ENCODE measurements at regions not wholly inside any gene's neighbourhood (a gene's known extent, or its start where the extent isn't known, plus 50 kb on each side); places are given as distances from the start of the nearest gene placed in this dataset.

DNA sequence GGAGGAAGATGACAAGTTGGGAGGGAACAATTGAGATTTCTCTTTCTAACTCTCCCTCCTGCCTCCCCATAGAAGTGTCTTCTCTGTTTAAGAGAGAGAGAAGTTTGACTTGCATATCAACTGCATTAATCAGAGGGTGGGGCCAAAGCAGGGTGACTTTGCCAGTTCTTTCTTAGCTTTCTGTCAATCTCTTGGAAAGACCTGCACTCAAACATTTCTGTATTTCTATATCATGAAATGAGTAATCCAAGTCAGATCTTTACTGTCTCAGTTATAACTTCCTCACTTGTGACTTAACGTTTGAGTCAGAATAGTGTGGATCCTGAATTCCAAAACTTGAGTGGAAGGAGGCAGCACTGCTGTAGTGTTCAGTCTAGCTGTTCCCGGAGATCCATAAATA lies 180.8 kb upstream of the KCNK2 start:
- TF ChIP-seq, protein P1, sequence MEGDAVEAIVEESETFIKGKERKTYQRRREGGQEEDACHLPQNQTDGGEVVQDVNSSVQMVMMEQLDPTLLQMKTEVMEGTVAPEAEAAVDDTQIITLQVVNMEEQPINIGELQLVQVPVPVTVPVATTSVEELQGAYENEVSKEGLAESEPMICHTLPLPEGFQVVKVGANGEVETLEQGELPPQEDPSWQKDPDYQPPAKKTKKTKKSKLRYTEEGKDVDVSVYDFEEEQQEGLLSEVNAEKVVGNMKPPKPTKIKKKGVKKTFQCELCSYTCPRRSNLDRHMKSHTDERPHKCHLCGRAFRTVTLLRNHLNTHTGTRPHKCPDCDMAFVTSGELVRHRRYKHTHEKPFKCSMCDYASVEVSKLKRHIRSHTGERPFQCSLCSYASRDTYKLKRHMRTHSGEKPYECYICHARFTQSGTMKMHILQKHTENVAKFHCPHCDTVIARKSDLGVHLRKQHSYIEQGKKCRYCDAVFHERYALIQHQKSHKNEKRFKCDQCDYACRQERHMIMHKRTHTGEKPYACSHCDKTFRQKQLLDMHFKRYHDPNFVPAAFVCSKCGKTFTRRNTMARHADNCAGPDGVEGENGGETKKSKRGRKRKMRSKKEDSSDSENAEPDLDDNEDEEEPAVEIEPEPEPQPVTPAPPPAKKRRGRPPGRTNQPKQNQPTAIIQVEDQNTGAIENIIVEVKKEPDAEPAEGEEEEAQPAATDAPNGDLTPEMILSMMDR (IDR thresholded peaks at IDR 0.05; ENCODE audit: low read depth, low read length) = no peak
- H3K4me3 ChIP-seq (ENCODE audit: low read depth, low read length) = no peak overlapping the region

DNA sequence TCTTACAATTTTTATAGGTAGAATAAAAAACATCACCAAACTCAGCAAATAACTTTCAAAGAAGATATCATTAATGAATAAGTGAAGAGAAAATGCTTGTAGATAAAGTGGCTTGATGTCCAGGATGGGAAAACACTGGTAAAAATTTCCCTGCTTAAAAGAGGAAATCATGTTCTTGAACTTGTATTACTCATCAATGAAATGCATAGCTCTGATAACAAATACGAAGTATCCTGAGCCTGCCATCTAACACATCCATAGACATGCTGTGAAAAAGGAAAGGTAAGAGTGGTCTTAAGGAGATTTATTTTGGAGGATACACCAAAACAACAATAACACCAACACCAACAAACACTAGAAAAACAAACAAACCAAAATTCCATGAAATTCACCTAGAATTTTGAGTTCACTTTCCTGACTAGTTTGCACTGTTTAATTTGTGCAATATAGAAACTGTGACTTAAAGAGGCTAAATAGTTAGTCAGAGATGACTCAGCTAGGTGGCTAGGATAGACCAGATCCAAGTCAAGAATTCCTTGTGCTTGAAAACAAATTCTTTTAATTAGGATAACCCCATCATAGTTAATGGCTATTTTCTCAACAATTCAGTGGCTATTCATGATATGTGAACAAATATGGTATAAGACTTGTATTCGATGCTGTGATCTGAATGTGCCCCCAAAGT lies 179.8 kb upstream of the KCNK2 start:
- TF ChIP-seq, protein P1 (IDR thresholded peaks at IDR 0.05; ENCODE audit: low read depth, low read length) = no peak
- H3K4me3 ChIP-seq (ENCODE audit: low read depth, low read length) = no peak overlapping the region

DNA sequence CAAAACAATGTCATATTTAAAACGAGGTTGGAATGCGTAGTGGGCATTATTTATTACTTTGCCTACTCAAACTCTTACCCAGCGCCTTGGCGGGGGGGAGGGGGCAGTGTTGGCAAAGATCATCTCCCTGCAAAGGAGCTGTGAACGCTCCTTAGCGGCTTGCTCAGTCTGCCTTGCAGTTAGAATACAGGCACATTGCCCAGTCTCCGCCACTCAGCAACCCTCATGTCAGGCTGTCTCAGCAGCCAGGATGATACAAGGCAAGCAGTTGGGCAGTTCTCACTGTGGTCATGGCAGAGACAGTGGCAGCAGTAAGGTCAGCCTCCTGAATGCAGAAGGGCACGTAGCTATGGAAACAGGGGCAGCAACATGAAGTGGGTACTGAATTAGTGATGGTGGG lies 170.4 kb upstream of the KCNK2 start:
- TF ChIP-seq, protein P1 (IDR thresholded peaks at IDR 0.05; ENCODE audit: low read depth, low read length) = no peak
- no peak overlapping the region for H3K4me3 ChIP-seq (ENCODE audit: low read depth, low read length)

DNA sequence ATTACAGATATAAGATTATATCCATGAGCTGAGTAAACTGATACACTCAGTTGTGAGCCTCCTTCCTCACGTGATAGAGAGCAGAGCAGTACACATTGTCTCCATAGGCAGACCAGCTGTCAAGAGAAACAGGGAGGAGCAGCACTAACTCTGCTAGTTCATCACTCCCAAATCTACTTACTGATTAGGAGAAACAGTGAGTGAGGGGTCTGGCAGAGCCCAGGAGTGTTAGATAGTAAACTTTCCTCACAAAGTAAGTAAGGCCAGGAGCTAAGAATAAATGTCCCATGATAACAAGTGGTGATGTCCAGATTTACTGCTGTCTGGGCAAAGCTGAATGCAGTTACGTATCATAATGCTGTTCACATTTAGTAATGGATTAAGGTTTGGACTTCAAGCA lies 168.6 kb upstream of the KCNK2 start:
- TF ChIP-seq, protein P1 (IDR thresholded peaks at IDR 0.05; ENCODE audit: low read depth, low read length) = no peak
- no peak overlapping the region for H3K4me3 ChIP-seq (ENCODE audit: low read depth, low read length)

DNA sequence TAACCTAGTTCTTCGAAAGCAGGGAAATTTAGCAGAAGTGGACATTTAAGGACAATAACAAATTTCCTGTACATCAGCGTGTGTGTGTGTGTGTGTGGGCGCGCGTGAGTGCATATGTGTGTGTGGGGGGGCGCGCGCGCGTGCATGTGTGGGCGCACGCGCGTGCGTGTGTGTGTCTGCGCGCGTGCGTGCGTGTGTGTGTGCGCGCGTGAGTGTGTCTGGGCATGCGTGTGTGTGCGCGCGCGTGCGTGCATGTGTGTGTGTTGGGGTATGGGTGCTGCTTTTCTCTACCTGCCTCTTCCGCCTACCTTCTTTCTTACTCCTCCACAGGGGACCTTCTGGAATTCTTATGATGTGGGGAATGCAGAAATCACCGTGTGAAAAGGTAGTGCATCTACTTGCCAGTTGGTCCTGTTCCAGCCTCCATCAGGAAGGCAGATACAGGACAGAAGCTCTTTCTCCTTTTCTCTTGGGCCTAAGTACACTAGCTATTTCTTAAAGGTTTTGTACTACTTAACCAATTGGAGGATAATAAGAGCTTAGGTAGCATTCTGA lies 165.4 kb upstream of the KCNK2 start:
- TF ChIP-seq, protein P1 (IDR thresholded peaks at IDR 0.05; ENCODE audit: low read depth, low read length) = no peak

DNA sequence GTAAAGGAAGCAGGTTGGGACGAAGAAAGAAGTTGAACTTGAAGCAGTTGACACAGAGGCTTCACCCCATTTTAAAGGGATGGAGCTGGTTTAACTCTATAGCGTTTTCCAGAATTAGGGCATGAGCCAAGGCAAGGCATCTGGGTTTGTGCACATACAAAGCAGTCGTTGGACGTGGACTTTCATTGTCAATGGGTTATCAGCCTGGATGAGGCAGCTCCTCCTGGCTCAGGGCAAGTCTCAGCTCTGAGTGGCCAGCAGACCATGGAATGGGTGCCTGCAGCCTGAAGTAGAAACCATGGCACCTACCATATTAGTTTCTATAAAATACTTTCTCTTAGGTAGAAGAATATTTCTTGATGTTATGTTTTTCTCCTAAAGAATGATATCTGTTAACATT lies 163.8 kb upstream of the KCNK2 start:
- H3K4me3 ChIP-seq (ENCODE audit: low read depth, low read length) = no peak overlapping the region
- TF ChIP-seq, protein P1 (IDR thresholded peaks at IDR 0.05; ENCODE audit: low read depth, low read length) = no peak

More for the DNA sequence above, 165.4 kb upstream of the KCNK2 start:
- H3K4me3 ChIP-seq (ENCODE audit: low read depth, low read length) = no peak overlapping the region

DNA sequence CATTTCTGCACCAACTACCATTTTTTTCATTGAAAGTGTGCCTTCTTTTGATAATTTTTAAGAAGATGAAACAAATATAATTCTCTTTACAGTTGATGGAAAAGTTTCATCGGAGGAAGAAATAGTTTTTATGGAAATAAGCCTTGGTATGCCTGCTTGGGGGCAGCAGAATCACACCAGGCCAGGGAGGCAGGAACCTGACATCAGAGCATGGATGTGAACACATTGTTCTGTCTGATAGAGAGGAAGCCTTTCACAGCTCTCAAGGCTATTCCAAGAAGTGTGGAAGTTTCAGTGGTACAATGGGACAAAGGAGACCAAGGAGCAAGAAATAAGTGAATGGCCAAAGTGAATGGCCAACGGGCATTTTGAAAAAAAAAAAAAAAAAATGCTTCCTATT lies 162.2 kb upstream of the KCNK2 start:
- TF ChIP-seq, protein P1 (IDR thresholded peaks at IDR 0.05; ENCODE audit: low read depth, low read length) = no peak
- H3K4me3 ChIP-seq (ENCODE audit: low read depth, low read length) = no peak overlapping the region

Data from WI38 (cell line).